ENCODE measurements at regions not wholly inside any gene's neighbourhood (a gene's known extent, or its start where the extent isn't known, plus 50 kb on each side); places are given as distances from the start of the nearest gene placed in this dataset.

GRCh38 chr1:187241971-187242370 lies 413.2 kb downstream of the PLA2G4A start:
- DNase-seq: no peak

GRCh38 chr1:187244623-187245022 lies 415.9 kb downstream of the PLA2G4A start:
- peak in 1 of 2 experiments; percentile 17 for DNase-seq

GRCh38 chr1:187245201-187245600 lies 416.5 kb downstream of the PLA2G4A start:
- DNase-seq: no peak

GRCh38 chr1:187249196-187249595 lies 420.4 kb downstream of the PLA2G4A start:
- DNase-seq: no peak

- DNase-seq: no peak
Observed at GRCh38 chr1:187252923-187253322, 424.2 kb downstream of the PLA2G4A start.

GRCh38 chr1:187257476-187257875 lies 428.7 kb downstream of the PLA2G4A start:
- DNase-seq: no peak

GRCh38 chr1:187261637-187262036 lies 432.9 kb downstream of the PLA2G4A start:
- no peak for DNase-seq

GRCh38 chr1:187262731-187263130 lies 434.0 kb downstream of the PLA2G4A start:
- no peak for DNase-seq

GRCh38 chr1:187264995-187265602 lies 436.4 kb downstream of the PLA2G4A start:
- DNase-seq: peak; percentile 74 to 87

GRCh38 chr1:187266051-187266450 lies 437.3 kb downstream of the PLA2G4A start:
- DNase-seq: no peak

- no peak for DNase-seq
Observed at GRCh38 chr1:187267827-187268226, 439.1 kb downstream of the PLA2G4A start.

- no peak for DNase-seq
Observed at GRCh38 chr1:187270256-187270655, 441.5 kb downstream of the PLA2G4A start.

- no peak for DNase-seq
Observed at GRCh38 chr1:187275346-187275745, 446.6 kb downstream of the PLA2G4A start.

- DNase-seq: no peak
Observed at GRCh38 chr1:187275985-187276575, 447.3 kb downstream of the PLA2G4A start.

GRCh38 chr1:187276677-187277076 lies 447.9 kb downstream of the PLA2G4A start:
- DNase-seq: no peak

- no peak for DNase-seq
Observed at GRCh38 chr1:187280031-187280430, 451.3 kb downstream of the PLA2G4A start.

GRCh38 chr1:187281085-187281484 lies 452.3 kb downstream of the PLA2G4A start:
- DNase-seq: no peak

- no peak for DNase-seq
Observed at GRCh38 chr1:187283984-187284383, 455.2 kb downstream of the PLA2G4A start.

- no peak for DNase-seq
Observed at GRCh38 chr1:187294421-187295201, 465.9 kb downstream of the PLA2G4A start.

- DNase-seq: no peak
Observed at GRCh38 chr1:187300081-187300480, 471.3 kb downstream of the PLA2G4A start.

GRCh38 chr1:187306710-187307415 lies 478.1 kb downstream of the PLA2G4A start:
- DNase-seq: no peak

GRCh38 chr1:187310038-187310631 lies 481.4 kb downstream of the PLA2G4A start:
- DNase-seq: no peak

GRCh38 chr1:187313115-187313514 lies 484.4 kb downstream of the PLA2G4A start:
- DNase-seq: no peak
